HEK293 (cell line): ENCODE measurements at regions not wholly inside any gene's neighbourhood (a gene's known extent, or its start where the extent isn't known, plus 50 kb on each side); places are given as distances from the start of the nearest gene placed in this dataset.

Source experiments
- CTCF ChIP-seq: fragments of 450-650 bp; formaldehyde crosslinking; IDR thresholded peaks from 2 replicates; pipeline ENCODE4 v1.5.1; 2016; ENCODE audit warnings: missing biosample characterization, missing genetic modification characterization
- PBX3 ChIP-seq: sonication (generic); formaldehyde crosslinking; IDR thresholded peaks from 2 replicates; pipeline ENCODE4 v1.8.1; 2022; ENCODE audit warnings: mild to moderate bottlenecking, moderate library complexity, missing genetic modification reagents
- ZBTB17 ChIP-seq: fragments of 450-650 bp; formaldehyde crosslinking; IDR thresholded peaks from 2 replicates; pipeline ENCODE4 v1.5.1; 2016; ENCODE audit warnings: missing biosample characterization, missing genetic modification characterization
- ZBTB49 ChIP-seq: fragments of 450-650 bp; formaldehyde crosslinking; IDR thresholded peaks from 2 replicates; pipeline ENCODE4 v1.5.1; 2016; ENCODE audit warnings: missing biosample characterization, missing genetic modification characterization, low read depth
- ZBTB7A ChIP-seq: fragments of 450-650 bp; formaldehyde crosslinking; IDR thresholded peaks from 2 replicates; pipeline ENCODE4 v1.5.1; 2016; ENCODE audit warnings: low read depth, missing biosample characterization, missing genetic modification characterization
- ZNF132 ChIP-seq: fragments of 450-650 bp; formaldehyde crosslinking; IDR thresholded peaks from 2 replicates; pipeline ENCODE4 v1.5.1; 2017; ENCODE audit warnings: missing biosample characterization, missing genetic modification characterization, borderline replicate concordance
- ZNF23 ChIP-seq: fragments of 450-650 bp; formaldehyde crosslinking; IDR thresholded peaks from 2 replicates; pipeline ENCODE4 v1.5.1; 2016; ENCODE audit warnings: missing biosample characterization, missing genetic modification characterization, borderline replicate concordance
- ZNF398 ChIP-seq: fragments of 450-650 bp; formaldehyde crosslinking; IDR thresholded peaks from 2 replicates; pipeline ENCODE4 v1.5.1; 2017; ENCODE audit warnings: missing biosample characterization, missing genetic modification characterization
- ZNF670 ChIP-seq: fragments of 450-650 bp; formaldehyde crosslinking; IDR thresholded peaks from 2 replicates; pipeline ENCODE4 v1.5.1; 2016; ENCODE audit warnings: missing biosample characterization, missing genetic modification characterization, low read depth

- TF ChIP-seq ZNF670 (tag by site-specific recombination) (no peak), ZBTB17 (tag by site-specific recombination) (no peak), PBX3 (CRISPR knock-in tag) (no peak), ZNF23 (tag by site-specific recombination) (no peak), CTCF (tag by site-specific recombination) (no peak), ZBTB49 (tag by site-specific recombination) (no peak), ZNF132 (tag by site-specific recombination) (no peak), ZNF398 (no peak), ZBTB7A (tag by site-specific recombination) (no peak)
Observed at GRCh38 chr1:11399250-11399649, 79.7 kb upstream of the DISP3 start.
